Activated naive CD4-positive, alpha-beta T cell treated with anti-CD3 and anti-CD28 coated beads for 36 hours (primary cell): ENCODE measurements at regions not wholly inside any gene's neighbourhood (a gene's known extent, or its start where the extent isn't known, plus 50 kb on each side); places are given as distances from the start of the nearest gene placed in this dataset.

ENCODE experiments used
- CTCF ChIA-PET: fragments of 350-600 bp; sonication (Branson Sonifier 250); formaldehyde crosslinking; loops from one replicate; lab custom pipeline; 2021; ENCODE audit warnings: antibody characterized with exemption; lab: Charles Lee
- DNase-seq: peaks from one replicate; pipeline ENCODE4 v3.0.0-alpha.2; 2020
- H3K27ac Mint-ChIP-seq: one replicate; pipeline ENCODE4 v1.8.0; 2021; ENCODE audit warnings: mild to moderate bottlenecking, mixed read lengths
- H3K27me3 Mint-ChIP-seq: one replicate; pipeline ENCODE4 v1.8.0; 2021; ENCODE audit warnings: low read depth, mixed read lengths
- H3K36me3 Mint-ChIP-seq: one replicate; pipeline ENCODE4 v1.8.0; 2021; ENCODE audit warnings: low read depth, mixed read lengths
- H3K4me1 Mint-ChIP-seq: one replicate; pipeline ENCODE4 v1.8.0; 2021; ENCODE audit warnings: low read depth, mixed read lengths
- H3K4me3 Mint-ChIP-seq: one replicate; pipeline ENCODE4 v1.8.0; 2021; ENCODE audit warnings: mild to moderate bottlenecking, moderate library complexity, mixed read lengths
- H3K9me3 Mint-ChIP-seq: one replicate; pipeline ENCODE4 v1.8.0; 2021; ENCODE audit warnings: mixed read lengths
- intact Hi-C: fragments of 100-400 bp; cut with micrococcal nuclease; formaldehyde crosslinking; loops from one replicate; pipeline ENCODE4 v1.15.1; 2023

- Mint-ChIP-seq H3K27me3 (peaks cover 2% of the 10 kb centered on the region), H3K9me3 (no peaks in the 10 kb centered on the region)
- intact Hi-C loops = no loop called here
Measured at GRCh38 chr20:51195419-51195901, 172.6 kb upstream of the KCNG1 start.

GRCh38 chr20:51193066-51193772 lies 170.3 kb upstream of the KCNG1 start:
- no peak overlapping the region for H3K4me3 Mint-ChIP-seq
- H3K4me1 Mint-ChIP-seq = no peaks in the 10 kb centered on the region
- CTCF ChIA-PET = no interaction called here
- H3K27ac Mint-ChIP-seq = no peak overlapping the region
- H3K36me3 Mint-ChIP-seq = no peaks in the 10 kb centered on the region
- H3K9me3 Mint-ChIP-seq = no peaks in the 10 kb centered on the region
- peaks cover 2% of the 10 kb centered on the region for H3K27me3 Mint-ChIP-seq
- no peak for DNase-seq
- intact Hi-C loops = no loop called here

More at GRCh38 chr20:51195419-51195901, 172.6 kb upstream of the KCNG1 start:
- CTCF ChIA-PET = no interaction called here
- Mint-ChIP-seq H3K27ac (no peak overlapping the region), H3K4me1 (no peaks in the 10 kb centered on the region), H3K4me3 (no peak overlapping the region), H3K36me3 (no peaks in the 10 kb centered on the region)
- no peak for DNase-seq

DNA sequence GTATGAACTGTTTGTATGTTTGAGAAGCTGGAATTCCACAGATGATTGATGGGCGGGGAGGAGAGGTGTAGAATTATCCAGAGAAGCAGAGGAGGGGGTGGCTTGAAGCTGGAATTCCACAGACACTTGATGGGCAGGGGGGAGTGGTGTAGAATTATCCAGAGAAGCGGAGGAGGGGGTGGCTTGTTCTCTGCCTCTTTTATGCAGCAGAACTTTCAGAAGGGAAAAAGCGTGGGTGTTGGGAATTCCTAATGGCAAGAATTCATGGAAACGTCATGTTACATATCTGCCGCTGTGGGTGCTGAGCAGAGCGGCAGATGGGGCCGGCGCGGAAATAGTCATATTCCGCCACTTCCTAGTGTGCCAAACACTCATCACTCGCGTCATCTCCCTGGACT lies 167.9 kb upstream of the KCNG1 start:
- DNase-seq = no peak
- H3K9me3 Mint-ChIP-seq = no peaks in the 10 kb centered on the region
- intact Hi-C loops = no loop called here
- H3K4me3 Mint-ChIP-seq = no peak overlapping the region
- H3K27ac Mint-ChIP-seq = no peak overlapping the region
- H3K4me1 Mint-ChIP-seq = no peaks in the 10 kb centered on the region
- peaks cover 9% of the 10 kb centered on the region for H3K27me3 Mint-ChIP-seq
- CTCF ChIA-PET = no interaction called here
- H3K36me3 Mint-ChIP-seq = no peaks in the 10 kb centered on the region

- H3K36me3 Mint-ChIP-seq = no peaks in the 10 kb centered on the region
- H3K4me1 Mint-ChIP-seq = no peaks in the 10 kb centered on the region
- no peak overlapping the region for H3K4me3 Mint-ChIP-seq
- no peaks in the 10 kb centered on the region for H3K9me3 Mint-ChIP-seq
- intact Hi-C loops = no loop called here
- DNase-seq = no peak
- H3K27ac Mint-ChIP-seq = no peak overlapping the region
- peaks cover 9% of the 10 kb centered on the region for H3K27me3 Mint-ChIP-seq
- CTCF ChIA-PET = no interaction called here
Measured at GRCh38 chr20:51189814-51190782, 167.2 kb upstream of the KCNG1 start.

- no peaks in the 10 kb centered on the region for H3K36me3 Mint-ChIP-seq
- H3K27ac Mint-ChIP-seq = no peak overlapping the region
- no peaks in the 10 kb centered on the region for H3K9me3 Mint-ChIP-seq
- no peak for DNase-seq
- CTCF ChIA-PET = no interaction called here
- no peak overlapping the region for H3K4me3 Mint-ChIP-seq
- H3K27me3 Mint-ChIP-seq = peaks cover 9% of the 10 kb centered on the region
- intact Hi-C loops = no loop called here
- H3K4me1 Mint-ChIP-seq = no peaks in the 10 kb centered on the region
Measured at GRCh38 chr20:51188941-51189340, 166.0 kb upstream of the KCNG1 start.

GRCh38 chr20:51187261-51187660 lies 164.4 kb upstream of the KCNG1 start:
- Mint-ChIP-seq H3K4me3 (no peak overlapping the region), H3K9me3 (no peaks in the 10 kb centered on the region), H3K4me1 (no peaks in the 10 kb centered on the region), H3K27ac (no peak overlapping the region), H3K36me3 (no peaks in the 10 kb centered on the region), H3K27me3 (peaks cover 9% of the 10 kb centered on the region)
- intact Hi-C loops = no loop called here
- DNase-seq = no peak
- CTCF ChIA-PET = no interaction called here

GRCh38 chr20:51185861-51186260 lies 163.0 kb upstream of the KCNG1 start:
- no peak overlapping the region for H3K27ac Mint-ChIP-seq
- no peaks in the 10 kb centered on the region for H3K9me3 Mint-ChIP-seq
- intact Hi-C loops = no loop called here
- no peak overlapping the region for H3K4me3 Mint-ChIP-seq
- no peaks in the 10 kb centered on the region for H3K36me3 Mint-ChIP-seq
- no peak for DNase-seq
- H3K27me3 Mint-ChIP-seq = peaks cover 11% of the 10 kb centered on the region
- H3K4me1 Mint-ChIP-seq = no peaks in the 10 kb centered on the region
- CTCF ChIA-PET = interaction anchor here (0.6 kb wide), 1 partner anchor 8 kb away, joined by 3 read pairs; no protein-coding TSS in a partner anchor

- intact Hi-C loops = no loop called here
- Mint-ChIP-seq H3K27ac (no peak overlapping the region), H3K9me3 (no peaks in the 10 kb centered on the region), H3K4me1 (no peaks in the 10 kb centered on the region), H3K4me3 (no peak overlapping the region), H3K36me3 (no peaks in the 10 kb centered on the region), H3K27me3 (peaks cover 14% of the 10 kb centered on the region)
- CTCF ChIA-PET = interaction anchor here (0.6 kb wide), 1 partner anchor 9 kb away, joined by 3 read pairs; no protein-coding TSS in a partner anchor
- DNase-seq = no peak
Measured at GRCh38 chr20:51185277-51185676, 162.4 kb upstream of the KCNG1 start.

DNA sequence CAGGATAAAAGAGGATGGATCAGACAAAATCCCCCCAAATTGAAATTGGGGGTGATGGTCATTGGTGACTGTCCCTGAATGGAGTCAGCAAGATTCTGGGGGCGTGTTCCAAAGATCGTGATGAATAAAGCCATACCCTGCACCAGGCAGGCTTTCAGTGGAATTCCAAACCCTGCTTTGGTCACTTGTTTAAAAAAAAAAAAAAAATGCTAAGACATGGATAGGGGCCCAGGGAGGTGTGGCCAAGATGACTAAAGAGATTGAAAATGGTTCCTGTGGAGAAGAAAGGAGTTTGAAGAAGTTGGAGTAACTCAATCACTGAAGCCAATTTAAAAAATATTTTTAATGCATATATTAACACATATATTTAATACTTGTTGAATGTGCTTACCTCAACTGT lies 161.4 kb upstream of the KCNG1 start:
- H3K27ac Mint-ChIP-seq = no peak overlapping the region
- no peak overlapping the region for H3K4me3 Mint-ChIP-seq
- DNase-seq = no peak
- CTCF ChIA-PET = no interaction called here
- no peaks in the 10 kb centered on the region for H3K36me3 Mint-ChIP-seq
- H3K4me1 Mint-ChIP-seq = no peaks in the 10 kb centered on the region
- H3K9me3 Mint-ChIP-seq = no peaks in the 10 kb centered on the region
- peaks cover 17% of the 10 kb centered on the region for H3K27me3 Mint-ChIP-seq
- intact Hi-C loops = no loop called here

DNA sequence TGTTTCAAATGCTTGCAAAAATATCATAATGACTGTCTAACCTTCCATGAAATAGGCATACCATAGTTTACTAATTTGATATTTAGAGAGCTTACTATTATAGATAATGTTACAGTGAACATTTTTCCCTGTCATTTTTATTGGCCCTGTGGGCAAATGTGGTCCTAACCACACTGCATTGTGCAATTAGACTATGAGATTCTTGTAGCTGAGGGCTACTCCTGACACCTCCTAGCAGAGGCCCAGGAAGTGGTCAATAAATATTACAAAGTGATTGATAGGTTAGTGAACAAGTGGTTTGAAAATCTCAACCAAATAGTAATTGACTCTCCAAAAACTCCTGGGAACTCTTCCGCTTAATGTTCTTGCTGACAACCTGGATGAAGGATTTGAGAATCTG lies 160.5 kb upstream of the KCNG1 start:
- Mint-ChIP-seq H3K27ac (no peak overlapping the region), H3K4me1 (no peaks in the 10 kb centered on the region), H3K36me3 (no peaks in the 10 kb centered on the region), H3K27me3 (peaks cover 16% of the 10 kb centered on the region), H3K4me3 (no peak overlapping the region), H3K9me3 (no peaks in the 10 kb centered on the region)
- DNase-seq = no peak
- intact Hi-C loops = no loop called here
- CTCF ChIA-PET = no interaction called here

DNA sequence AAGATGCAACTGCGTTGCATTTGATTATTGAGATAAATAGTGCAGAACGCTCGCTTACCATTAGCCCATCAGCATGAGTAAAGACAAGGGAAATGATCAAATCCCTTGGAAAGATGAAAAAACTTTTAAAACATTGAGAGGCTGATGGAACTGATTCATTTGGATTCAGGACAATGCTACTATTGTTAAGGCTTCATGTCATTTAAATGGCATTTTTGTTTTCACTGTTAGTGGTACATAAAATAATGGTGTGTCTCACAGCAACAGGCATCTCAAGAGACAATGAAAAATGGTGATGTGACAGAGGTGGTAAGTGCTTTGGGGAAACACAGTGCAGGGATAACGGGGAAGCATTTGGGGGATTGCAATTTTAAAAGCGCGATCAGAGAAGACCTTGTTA lies 159.7 kb upstream of the KCNG1 start:
- no peaks in the 10 kb centered on the region for H3K4me1 Mint-ChIP-seq
- peaks cover 18% of the 10 kb centered on the region for H3K27me3 Mint-ChIP-seq
- H3K36me3 Mint-ChIP-seq = no peaks in the 10 kb centered on the region
- CTCF ChIA-PET = no interaction called here
- no peak for DNase-seq
- H3K27ac Mint-ChIP-seq = no peak overlapping the region
- H3K9me3 Mint-ChIP-seq = no peaks in the 10 kb centered on the region
- intact Hi-C loops = no loop called here
- H3K4me3 Mint-ChIP-seq = no peak overlapping the region

DNA sequence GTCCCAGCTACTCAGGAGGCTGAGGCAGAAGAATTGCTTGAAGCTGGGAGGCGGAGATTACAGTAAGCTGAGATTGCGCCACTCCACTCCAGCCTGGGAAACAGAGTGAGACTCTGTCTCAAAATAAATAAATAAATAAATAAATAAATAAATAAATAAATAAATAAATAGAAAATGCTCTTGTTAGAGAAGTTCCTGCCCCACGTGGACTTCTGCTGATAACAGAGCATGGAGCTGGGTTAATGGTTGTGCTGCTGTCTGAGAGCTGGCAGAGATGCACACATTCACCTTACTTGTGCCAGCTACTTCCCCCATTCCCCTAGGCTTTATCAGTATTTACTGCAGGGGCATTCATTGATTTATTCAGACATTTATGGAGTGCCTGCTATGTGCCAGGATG lies 155.2 kb upstream of the KCNG1 start:
- intact Hi-C loops = no loop called here
- DNase-seq = no peak
- H3K36me3 Mint-ChIP-seq = no peaks in the 10 kb centered on the region
- H3K27me3 Mint-ChIP-seq = peaks cover 26% of the 10 kb centered on the region
- H3K9me3 Mint-ChIP-seq = no peaks in the 10 kb centered on the region
- no peak overlapping the region for H3K27ac Mint-ChIP-seq
- H3K4me1 Mint-ChIP-seq = no peaks in the 10 kb centered on the region
- CTCF ChIA-PET = no interaction called here
- no peak overlapping the region for H3K4me3 Mint-ChIP-seq
